ENCODE measurements at regions not wholly inside any gene's neighbourhood (a gene's known extent, or its start where the extent isn't known, plus 50 kb on each side); places are given as distances from the start of the nearest gene placed in this dataset.

- no peak for TF ChIP-seq EZH2phosphoT487 (IDR thresholded peaks at IDR 0.05; ENCODE audit: insufficient read depth, low read depth)
- TF ChIP-seq EZH2 (IDR thresholded peaks at IDR 0.05; ENCODE audit: insufficient read depth, poor library complexity, severe bottlenecking) = no peak
These were observed 845.0 kb downstream of the TBC1D22A start for GRCh38 chr22:47607486-47607885.
